Embryonic facial prominence (tissue), 1 donor: ENCODE measurements at regions not wholly inside any gene's neighbourhood (a gene's known extent, or its start where the extent isn't known, plus 50 kb on each side); places are given as distances from the start of the nearest gene placed in this dataset.

Source experiments
- DNase-seq: peaks from one replicate; pipeline ENCODE4 v3.0.0-alpha.2; 2016; ENCODE audit errors: extremely low spot score

- DNase-seq = no peak
These were observed 250.7 kb upstream of the AGA start for GRCh38 chr4:177692907-177693306.

GRCh38 chr4:177696438-177696966 is 254.3 kb upstream of the AGA start:
- no peak for DNase-seq

GRCh38 chr4:177699365-177700213 is 257.4 kb upstream of the AGA start:
- DNase-seq = no peak

GRCh38 chr4:177706916-177707315 is 264.7 kb upstream of the AGA start:
- no peak for DNase-seq

- DNase-seq = no peak
These were observed 271.2 kb upstream of the AGA start for GRCh38 chr4:177713454-177713853.

GRCh38 chr4:177717407-177717806 is 275.2 kb upstream of the AGA start:
- no peak for DNase-seq

- DNase-seq = no peak
These were observed 276.3 kb upstream of the AGA start for GRCh38 chr4:177718514-177718913.

GRCh38 chr4:177726111-177726510 is 283.9 kb upstream of the AGA start:
- DNase-seq = no peak

- DNase-seq = no peak
These were observed 286.3 kb upstream of the AGA start for GRCh38 chr4:177728361-177729152.

- no peak for DNase-seq
These were observed 287.4 kb upstream of the AGA start for GRCh38 chr4:177729681-177730080.

GRCh38 chr4:177737387-177737940 is 295.2 kb upstream of the AGA start:
- DNase-seq = no peak

GRCh38 chr4:177740563-177740962 is 298.3 kb upstream of the AGA start:
- DNase-seq = no peak

GRCh38 chr4:177759729-177760128 is 317.5 kb upstream of the AGA start:
- DNase-seq = no peak

GRCh38 chr4:177761692-177762091 is 319.5 kb upstream of the AGA start:
- no peak for DNase-seq

GRCh38 chr4:177769155-177769554 is 326.9 kb upstream of the AGA start:
- no peak for DNase-seq

GRCh38 chr4:177770776-177771175 is 328.5 kb upstream of the AGA start:
- DNase-seq = no peak

- no peak for DNase-seq
These were observed 329.4 kb upstream of the AGA start for GRCh38 chr4:177771645-177772044.

- DNase-seq = no peak
These were observed 336.4 kb upstream of the AGA start for GRCh38 chr4:177778623-177779022.

GRCh38 chr4:177785000-177785399 is 342.8 kb upstream of the AGA start:
- DNase-seq = no peak

GRCh38 chr4:177789610-177790009 is 347.4 kb upstream of the AGA start:
- no peak for DNase-seq

GRCh38 chr4:177791188-177791587 is 349.0 kb upstream of the AGA start:
- no peak for DNase-seq

- no peak for DNase-seq
These were observed 354.6 kb upstream of the AGA start for GRCh38 chr4:177796841-177797240.
